Islet of Langerhans (tissue), 1 donor: ENCODE measurements at regions not wholly inside any gene's neighbourhood (a gene's known extent, or its start where the extent isn't known, plus 50 kb on each side); places are given as distances from the start of the nearest gene placed in this dataset.

Source experiments
- FAIRE-seq: peaks from one replicate; lab custom pipeline; 2011; peaks lifted over from hg19 to GRCh38; lab: Jason Lieb, UNC

GRCh38 chr22:49136041-49136815, 691.4 kb downstream of the BRD1 start:
- FAIRE-seq = no peak

GRCh38 chr22:49134076-49134475, 693.6 kb downstream of the BRD1 start:
- FAIRE-seq = no peak

- FAIRE-seq = no peak
These were observed 694.1 kb downstream of the BRD1 start for GRCh38 chr22:49133541-49133940.

- FAIRE-seq = no peak
These were observed 695.7 kb downstream of the BRD1 start for GRCh38 chr22:49132009-49132408.

GRCh38 chr22:49129736-49130135, 697.9 kb downstream of the BRD1 start:
- no peak for FAIRE-seq

GRCh38 chr22:49128874-49129273, 698.8 kb downstream of the BRD1 start:
- no peak for FAIRE-seq

GRCh38 chr22:49124608-49125007, 703.1 kb downstream of the BRD1 start:
- no peak for FAIRE-seq

- no peak for FAIRE-seq
These were observed 704.0 kb downstream of the BRD1 start for GRCh38 chr22:49123621-49124192.

GRCh38 chr22:49119551-49119952, 708.1 kb downstream of the BRD1 start:
- no peak for FAIRE-seq

GRCh38 chr22:49118065-49118464, 709.6 kb downstream of the BRD1 start:
- FAIRE-seq = no peak

- no peak for FAIRE-seq
These were observed 710.2 kb downstream of the BRD1 start for GRCh38 chr22:49117486-49117885.

- FAIRE-seq = no peak
These were observed 711.1 kb downstream of the BRD1 start for GRCh38 chr22:49116486-49117120.

- no peak for FAIRE-seq
These were observed 711.7 kb downstream of the BRD1 start for GRCh38 chr22:49116021-49116420.

GRCh38 chr22:49115197-49115596, 712.5 kb downstream of the BRD1 start:
- FAIRE-seq = no peak

- no peak for FAIRE-seq
These were observed 713.9 kb downstream of the BRD1 start for GRCh38 chr22:49113758-49114157.

- FAIRE-seq = no peak
These were observed 714.7 kb downstream of the BRD1 start for GRCh38 chr22:49112661-49113626.

- FAIRE-seq = no peak
These were observed 715.5 kb downstream of the BRD1 start for GRCh38 chr22:49112176-49112575.

- FAIRE-seq = no peak
These were observed 716.6 kb downstream of the BRD1 start for GRCh38 chr22:49111085-49111484.

GRCh38 chr22:49108636-49109315, 718.9 kb downstream of the BRD1 start:
- FAIRE-seq = no peak

GRCh38 chr22:49107961-49108530, 719.6 kb downstream of the BRD1 start:
- FAIRE-seq = no peak

GRCh38 chr22:49107561-49107960, 720.1 kb downstream of the BRD1 start:
- no peak for FAIRE-seq

- no peak for FAIRE-seq
These were observed 720.9 kb downstream of the BRD1 start for GRCh38 chr22:49106842-49107152.
